GM18505 (cell line): ENCODE measurements at regions not wholly inside any gene's neighbourhood (a gene's known extent, or its start where the extent isn't known, plus 50 kb on each side); places are given as distances from the start of the nearest gene placed in this dataset.

Experiments used
- ATAC-seq: cut with Tn5 transposase; IDR thresholded peaks from one replicate; pipeline ENCODE4 v1.9.1; 2021; ENCODE audit not compliant: unreplicated experiment
- POLR2A ChIP-seq: IDR thresholded peaks from 4 replicates; pipeline ENCODE4 v1.6.1; 2011; ENCODE audit warnings: borderline replicate concordance; ENCODE audit not compliant: insufficient read depth, insufficient read length; ENCODE audit errors: extremely low read depth

GRCh38 chr1:172959571-172959970 lies 91.2 kb downstream of the TNFSF18 start:
- no peak for ATAC-seq
- TF ChIP-seq POLR2A: no peak

- ATAC-seq: no peak
- TF ChIP-seq POLR2A: no peak
Observed at GRCh38 chr1:172960019-172960418, 90.7 kb downstream of the TNFSF18 start.

GRCh38 chr1:172960454-172961208 lies 90.1 kb downstream of the TNFSF18 start:
- TF ChIP-seq POLR2A: no peak
- ATAC-seq: no peak

GRCh38 chr1:172964864-172965263 lies 85.9 kb downstream of the TNFSF18 start:
- TF ChIP-seq POLR2A: no peak
- ATAC-seq: no peak

GRCh38 chr1:172966844-172967540 lies 83.7 kb downstream of the TNFSF18 start:
- ATAC-seq: no peak
- TF ChIP-seq POLR2A: no peak

- TF ChIP-seq POLR2A: no peak
Observed at GRCh38 chr1:172967936-172968335, 82.8 kb downstream of the TNFSF18 start.

GRCh38 chr1:172969611-172970010 lies 81.1 kb downstream of the TNFSF18 start:
- ATAC-seq: no peak

More at GRCh38 chr1:172967936-172968335, 82.8 kb downstream of the TNFSF18 start:
- ATAC-seq: no peak

GRCh38 chr1:172970186-172970585 lies 80.6 kb downstream of the TNFSF18 start:
- ATAC-seq: no peak
- no peak for TF ChIP-seq POLR2A

More at GRCh38 chr1:172969611-172970010, 81.1 kb downstream of the TNFSF18 start:
- no peak for TF ChIP-seq POLR2A

GRCh38 chr1:172971241-172971640 lies 79.5 kb downstream of the TNFSF18 start:
- TF ChIP-seq POLR2A: no peak
- ATAC-seq: no peak

- TF ChIP-seq POLR2A: no peak
Observed at GRCh38 chr1:172972258-172972657, 78.5 kb downstream of the TNFSF18 start.

GRCh38 chr1:172973424-172973823 lies 77.3 kb downstream of the TNFSF18 start:
- ATAC-seq: no peak
- no peak for TF ChIP-seq POLR2A

More at GRCh38 chr1:172972258-172972657, 78.5 kb downstream of the TNFSF18 start:
- ATAC-seq: no peak

- TF ChIP-seq POLR2A: no peak
- ATAC-seq: no peak
Observed at GRCh38 chr1:172976222-172977041, 74.3 kb downstream of the TNFSF18 start.

- no peak for TF ChIP-seq POLR2A
- no peak for ATAC-seq
Observed at GRCh38 chr1:172977296-172978017, 73.3 kb downstream of the TNFSF18 start.

GRCh38 chr1:172978595-172978994 lies 72.1 kb downstream of the TNFSF18 start:
- TF ChIP-seq POLR2A: no peak
- no peak for ATAC-seq

GRCh38 chr1:172979828-172980227 lies 70.9 kb downstream of the TNFSF18 start:
- ATAC-seq: no peak
- TF ChIP-seq POLR2A: no peak
